ENCODE measurements at regions not wholly inside any gene's neighbourhood (a gene's known extent, or its start where the extent isn't known, plus 50 kb on each side); places are given as distances from the start of the nearest gene placed in this dataset.

GRCh38 chr1:175872588-175872987 is 129.2 kb upstream of the TNR start:
- no peak overlapping the region for H2BK120ac ChIP-seq (ENCODE audit: low read depth, low read length, poor library complexity, severe bottlenecking)
- no peaks in the 10 kb centered on the region for H3K27me3 ChIP-seq (ENCODE audit: insufficient read depth, low read length)

More at GRCh38 chr1:175872588-175872987, 129.2 kb upstream of the TNR start:
- no peak overlapping the region for H3K27ac ChIP-seq (ENCODE audit: insufficient read length, low read depth, low read length)
- H4K91ac ChIP-seq (ENCODE audit: insufficient read length, low read depth, low read length), result no peak overlapping the region
- H3K56ac ChIP-seq (ENCODE audit: insufficient read length, low read depth, low read length), result no peak overlapping the region
- no peak overlapping the region for H2BK15ac ChIP-seq (ENCODE audit: low read depth, low read length)
- no peak for DNase-seq
- H3K4me2 ChIP-seq (ENCODE audit: insufficient read depth, insufficient read length, low read length), result no peak overlapping the region
- no peak overlapping the region for H4K8ac ChIP-seq (replicated peaks; ENCODE audit: insufficient read length, low read depth, low read length)
- no peak overlapping the region for H3K9ac ChIP-seq (ENCODE audit: extremely low read depth, insufficient read length, low read length)
- Mint-ChIP-seq H3K27me3 (ENCODE audit: low read depth) (peaks cover 24% of the 10 kb centered on the region), H3K4me3 (no peak overlapping the region), H3K4me1 (peaks cover 7 to 18% of the 10 kb centered on the region in 2 experiments), H3K36me3 (ENCODE audit: insufficient read depth in 1 of 3, low read depth in 3 of 3) (no peaks in the 10 kb centered on the region), H3K9me3 (no peaks in the 10 kb centered on the region), H3K27ac (no peak overlapping the region)
- H3K4ac ChIP-seq (ENCODE audit: low read depth, low read length), result no peak overlapping the region
- H3K79me1 ChIP-seq (ENCODE audit: insufficient read depth, low read depth, low read length, poor library complexity, severe bottlenecking), result no peaks in the 10 kb centered on the region
- H2AK5ac ChIP-seq (ENCODE audit: insufficient read length, low read length), result no peak overlapping the region
- H3K18ac ChIP-seq (ENCODE audit: insufficient read length, low read depth, low read length), result no peak overlapping the region
- H3T11ph ChIP-seq (ENCODE audit: low read length), result no peak overlapping the region
- no peak for TF ChIP-seq CTCF (conservative IDR thresholded peaks at IDR 0.05)
- H2BK5ac ChIP-seq (ENCODE audit: insufficient read length, low read length), result no peak overlapping the region
- no CpG with 5 or more reads among the region's 4 CpGs for WGBS (ENCODE audit: extremely low coverage, insufficient read length, low lambda C conversion rate)
- H2BK20ac ChIP-seq (ENCODE audit: low read depth, low read length, poor library complexity, severe bottlenecking), result no peak overlapping the region
- no peak overlapping the region; the same call in 1 of the 2 replicates for H3K14ac ChIP-seq (ENCODE audit: insufficient read depth, low read length)
- H4K20me1 ChIP-seq (ENCODE audit: control insufficient read depth, insufficient read depth, insufficient read length), result no peaks in the 10 kb centered on the region
- no peak overlapping the region for H2AFZ ChIP-seq (ENCODE audit: low read length)
- H3K23ac ChIP-seq (ENCODE audit: insufficient read length, low read depth, low read length), result no peak overlapping the region
- H2BK12ac ChIP-seq (ENCODE audit: insufficient read length, low read depth, low read length), result no peak overlapping the region
- H3K9me3 ChIP-seq (ENCODE audit: control insufficient read depth, low read depth, low read length), result no peaks in the 10 kb centered on the region
- no peaks in the 10 kb centered on the region for H3K79me2 ChIP-seq (ENCODE audit: insufficient read depth, low read length)
- H3K23me2 ChIP-seq (ENCODE audit: insufficient read length, low read depth, low read length, poor library complexity, severe bottlenecking), result no peaks in the 10 kb centered on the region
- peaks cover 2% of the 10 kb centered on the region; the same call in 1 of the 2 replicates for H3K4me1 ChIP-seq (ENCODE audit: insufficient read depth, low read length)
- no peak overlapping the region for H4K5ac ChIP-seq (ENCODE audit: insufficient read length, low read depth, low read length)

All from H9 (cell line).